ENCODE measurements at regions not wholly inside any gene's neighbourhood (a gene's known extent, or its start where the extent isn't known, plus 50 kb on each side); places are given as distances from the start of the nearest gene placed in this dataset.
"Not testable (repeated sequence)": the region's sequence is repeated elsewhere in the genome, so short reads cannot be mapped to it uniquely, and the experiment has no call there.

GRCh38 chr1:148309940-148310500, 157.9 kb upstream of the NBPF11 start:
- no peak for DNase-seq

GRCh38 chr1:148308832-148309458, 156.9 kb upstream of the NBPF11 start:
- DNase-seq = no peak

- DNase-seq = no peak
Observed at GRCh38 chr1:148307583-148308185, 155.6 kb upstream of the NBPF11 start.

- DNase-seq = not testable (repeated sequence)
Observed at GRCh38 chr1:148304935-148305334, 152.9 kb upstream of the NBPF11 start.

GRCh38 chr1:148302586-148303364, 150.7 kb upstream of the NBPF11 start:
- not testable (repeated sequence) for DNase-seq

- DNase-seq = not testable (repeated sequence)
Observed at GRCh38 chr1:148297852-148298251, 145.8 kb upstream of the NBPF11 start.

- DNase-seq = no peak
Observed at GRCh38 chr1:148296511-148296910, 144.4 kb upstream of the NBPF11 start.

- DNase-seq = no peak
Observed at GRCh38 chr1:148294116-148294807, 142.2 kb upstream of the NBPF11 start.

- no peak for DNase-seq
Observed at GRCh38 chr1:148293651-148294050, 141.6 kb upstream of the NBPF11 start.

GRCh38 chr1:148292915-148293314, 140.8 kb upstream of the NBPF11 start:
- DNase-seq = no peak

GRCh38 chr1:148290881-148291280, 138.8 kb upstream of the NBPF11 start:
- DNase-seq = no peak

- no peak for DNase-seq
Observed at GRCh38 chr1:148289647-148290046, 137.6 kb upstream of the NBPF11 start.

- not testable (repeated sequence) for DNase-seq
Observed at GRCh38 chr1:148285946-148286345, 133.9 kb upstream of the NBPF11 start.

GRCh38 chr1:148280831-148281572, 128.9 kb upstream of the NBPF11 start:
- DNase-seq = not testable (repeated sequence)

- DNase-seq = not testable (repeated sequence)
Observed at GRCh38 chr1:148279002-148279542, 127.0 kb upstream of the NBPF11 start.

GRCh38 chr1:148277865-148278279, 125.8 kb upstream of the NBPF11 start:
- DNase-seq = not testable (repeated sequence)

GRCh38 chr1:148267066-148267465, 115.0 kb upstream of the NBPF11 start:
- DNase-seq = not testable (repeated sequence)

GRCh38 chr1:148264374-148265276, 112.5 kb upstream of the NBPF11 start:
- no peak for DNase-seq

- DNase-seq = no peak
Observed at GRCh38 chr1:148263906-148264255, 111.8 kb upstream of the NBPF11 start.

GRCh38 chr1:148263128-148263905, 111.2 kb upstream of the NBPF11 start:
- DNase-seq = peak; percentile 70
